ENCODE measurements at regions not wholly inside any gene's neighbourhood (a gene's known extent, or its start where the extent isn't known, plus 50 kb on each side); places are given as distances from the start of the nearest gene placed in this dataset.

- Histone ChIP-seq H3K14ac (ENCODE audit: low read length in 2 of 2) (no peak overlapping the region), H3K9me3 (ENCODE audit: control insufficient read depth, low read length) (peaks cover 15% of the 10 kb centered on the region), H2BK12ac (ENCODE audit: low read length in 2 of 2) (no peak overlapping the region), H3K23ac (ENCODE audit: low read length in 2 of 2) (no peak overlapping the region), H3K4me3 (ENCODE audit: insufficient read depth in 1 of 2, low read depth in 1 of 2, low read length in 2 of 2) (no peak overlapping the region), H3K4ac (ENCODE audit: low read depth in 1 of 2, low read length in 2 of 2) (no peak overlapping the region), H2BK5ac (ENCODE audit: low read depth, low read length, poor library complexity, severe bottlenecking) (no peak overlapping the region), H4K8ac (ENCODE audit: low read length) (no peak overlapping the region), H2BK120ac (ENCODE audit: low read depth, low read length) (no peak overlapping the region), H3K9ac (ENCODE audit: low read length) (no peak overlapping the region), H3K18ac (ENCODE audit: low read depth in 1 of 2, low read length in 2 of 2) (no peak overlapping the region), H3K4me2 (ENCODE audit: low read length, poor library complexity, severe bottlenecking) (no peak overlapping the region), H2BK15ac (ENCODE audit: low read depth, poor library complexity, severe bottlenecking) (no peak overlapping the region), H3K27ac (ENCODE audit: low read length, poor library complexity, severe bottlenecking) (no peak overlapping the region), H3K27me3 (ENCODE audit: control insufficient read depth in 1 of 2, insufficient read depth in 1 of 2, low read length in 2 of 2) (no peaks in the 10 kb centered on the region), H3K79me1 (replicated peaks; ENCODE audit: low read length, poor library complexity, severe bottlenecking) (no peaks in the 10 kb centered on the region), H3K36me3 (ENCODE audit: control insufficient read depth in 1 of 2, insufficient read depth in 2 of 2, low read depth in 1 of 2, low read length in 2 of 2) (no peaks in the 10 kb centered on the region), H2AK5ac (ENCODE audit: low read length, severe bottlenecking) (no peak overlapping the region), H3K4me1 (ENCODE audit: control insufficient read depth, insufficient read depth, low read depth, low read length) (no peaks in the 10 kb centered on the region), H4K91ac (ENCODE audit: low read length) (no peak overlapping the region), H2AFZ (ENCODE audit: low read depth, low read length) (no peak overlapping the region)
- no peak for DNase-seq
- WGBS = 90% methylated on average over 1 of the region's 2 CpGs
These were observed 981.1 kb upstream of the AGA start for GRCh38 chr4:178423366-178423765.

GRCh38 chr4:178426871-178427270 is 984.6 kb upstream of the AGA start:
- Histone ChIP-seq H2BK12ac (ENCODE audit: low read length in 2 of 2) (no peak overlapping the region), H3K18ac (ENCODE audit: low read depth in 1 of 2, low read length in 2 of 2) (no peak overlapping the region), H3K23ac (ENCODE audit: low read length in 2 of 2) (no peak overlapping the region), H2BK15ac (ENCODE audit: low read depth, poor library complexity, severe bottlenecking) (no peak overlapping the region), H3K9ac (ENCODE audit: low read length) (no peak overlapping the region), H3K27ac (ENCODE audit: low read length, poor library complexity, severe bottlenecking) (no peak overlapping the region), H4K8ac (ENCODE audit: low read length) (no peak overlapping the region), H3K4me3 (ENCODE audit: insufficient read depth in 1 of 2, low read depth in 1 of 2, low read length in 2 of 2) (no peak overlapping the region), H3K14ac (ENCODE audit: low read length in 2 of 2) (no peak overlapping the region), H2AFZ (ENCODE audit: low read depth, low read length) (no peak overlapping the region), H3K79me1 (replicated peaks; ENCODE audit: low read length, poor library complexity, severe bottlenecking) (no peaks in the 10 kb centered on the region), H3K4me2 (ENCODE audit: low read length, poor library complexity, severe bottlenecking) (no peak overlapping the region), H3K27me3 (ENCODE audit: control insufficient read depth in 1 of 2, insufficient read depth in 1 of 2, low read length in 2 of 2) (no peaks in the 10 kb centered on the region), H3K4me1 (ENCODE audit: control insufficient read depth, insufficient read depth, low read depth, low read length) (no peaks in the 10 kb centered on the region), H2BK120ac (ENCODE audit: low read depth, low read length) (no peak overlapping the region), H4K91ac (ENCODE audit: low read length) (no peak overlapping the region), H3K4ac (ENCODE audit: low read depth in 1 of 2, low read length in 2 of 2) (no peak overlapping the region), H3K36me3 (ENCODE audit: control insufficient read depth in 1 of 2, insufficient read depth in 2 of 2, low read depth in 1 of 2, low read length in 2 of 2) (no peaks in the 10 kb centered on the region), H2BK5ac (ENCODE audit: low read depth, low read length, poor library complexity, severe bottlenecking) (no peak overlapping the region), H3K9me3 (ENCODE audit: control insufficient read depth, low read length) (peaks cover 15% of the 10 kb centered on the region), H2AK5ac (ENCODE audit: low read length, severe bottlenecking) (no peak overlapping the region)
- DNase-seq = no peak
- 91% methylated on average over 3 of the region's 3 CpGs for WGBS

GRCh38 chr4:178427663-178428062 is 985.4 kb upstream of the AGA start:
- Histone ChIP-seq H3K18ac (ENCODE audit: low read depth in 1 of 2, low read length in 2 of 2) (no peak overlapping the region), H2AFZ (ENCODE audit: low read depth, low read length) (no peak overlapping the region), H2BK5ac (ENCODE audit: low read depth, low read length, poor library complexity, severe bottlenecking) (no peak overlapping the region), H2BK15ac (ENCODE audit: low read depth, poor library complexity, severe bottlenecking) (no peak overlapping the region), H3K9me3 (ENCODE audit: control insufficient read depth, low read length) (peaks cover 11% of the 10 kb centered on the region), H3K4me1 (ENCODE audit: control insufficient read depth, insufficient read depth, low read depth, low read length) (no peaks in the 10 kb centered on the region), H3K9ac (ENCODE audit: low read length) (no peak overlapping the region), H3K4me3 (ENCODE audit: insufficient read depth in 1 of 2, low read depth in 1 of 2, low read length in 2 of 2) (no peak overlapping the region), H3K79me1 (replicated peaks; ENCODE audit: low read length, poor library complexity, severe bottlenecking) (no peaks in the 10 kb centered on the region), H2AK5ac (ENCODE audit: low read length, severe bottlenecking) (no peak overlapping the region), H3K36me3 (ENCODE audit: control insufficient read depth in 1 of 2, insufficient read depth in 2 of 2, low read depth in 1 of 2, low read length in 2 of 2) (no peaks in the 10 kb centered on the region), H3K4me2 (ENCODE audit: low read length, poor library complexity, severe bottlenecking) (no peak overlapping the region), H3K14ac (ENCODE audit: low read length in 2 of 2) (no peak overlapping the region), H3K27me3 (ENCODE audit: control insufficient read depth in 1 of 2, insufficient read depth in 1 of 2, low read length in 2 of 2) (no peaks in the 10 kb centered on the region), H4K91ac (ENCODE audit: low read length) (no peak overlapping the region), H4K8ac (ENCODE audit: low read length) (no peak overlapping the region), H3K23ac (ENCODE audit: low read length in 2 of 2) (no peak overlapping the region), H3K27ac (ENCODE audit: low read length, poor library complexity, severe bottlenecking) (no peak overlapping the region), H2BK120ac (ENCODE audit: low read depth, low read length) (no peak overlapping the region), H3K4ac (ENCODE audit: low read depth in 1 of 2, low read length in 2 of 2) (no peak overlapping the region), H2BK12ac (ENCODE audit: low read length in 2 of 2) (no peak overlapping the region)
- WGBS = 100% methylated on average over 1 of the region's 2 CpGs
- no peak for DNase-seq

DNA sequence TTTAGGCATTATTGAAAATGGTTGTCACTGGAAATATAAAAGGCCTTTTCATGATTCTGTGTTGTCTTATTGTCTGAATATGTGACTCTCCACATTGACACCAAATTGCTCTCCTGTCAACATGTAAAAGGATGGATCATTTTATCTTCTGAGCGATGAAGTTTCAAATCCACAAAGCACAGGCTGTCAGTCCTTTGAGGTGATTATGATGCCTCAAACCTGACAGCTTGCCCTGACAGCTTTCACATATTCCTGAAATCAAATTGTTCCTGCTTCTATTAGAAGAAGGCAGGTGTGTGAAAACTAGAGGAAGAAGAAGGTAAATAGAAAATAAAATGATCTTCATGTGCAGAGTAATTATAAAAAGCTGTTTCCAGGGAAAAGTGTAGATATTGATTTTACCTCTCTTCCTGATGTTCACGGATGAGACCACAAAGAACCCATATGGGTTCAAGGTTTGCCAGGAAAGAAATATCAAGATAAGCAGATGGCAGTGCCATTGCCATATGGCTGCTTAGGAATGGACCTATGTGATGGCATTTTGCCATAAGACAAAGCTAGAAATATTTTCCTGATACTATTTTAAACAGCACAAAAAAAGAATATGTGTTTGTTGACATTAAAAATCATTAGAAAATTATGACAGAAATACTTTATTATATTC is 1006.3 kb upstream of the AGA start:
- H2AFZ ChIP-seq (ENCODE audit: low read depth, low read length) = no peak overlapping the region
- no peaks in the 10 kb centered on the region for H3K36me3 ChIP-seq (ENCODE audit: control insufficient read depth in 1 of 2, insufficient read depth in 2 of 2, low read depth in 1 of 2, low read length in 2 of 2)
- no peak overlapping the region for H3K4me2 ChIP-seq (ENCODE audit: low read length, poor library complexity, severe bottlenecking)
- H3K4ac ChIP-seq (ENCODE audit: low read depth in 1 of 2, low read length in 2 of 2) = no peak overlapping the region
- H2BK5ac ChIP-seq (ENCODE audit: low read depth, low read length, poor library complexity, severe bottlenecking) = no peak overlapping the region
- H3K9ac ChIP-seq (ENCODE audit: low read length) = no peak overlapping the region
- no peak overlapping the region for H2BK15ac ChIP-seq (ENCODE audit: low read depth, poor library complexity, severe bottlenecking)
- no peak overlapping the region for H2BK120ac ChIP-seq (ENCODE audit: low read depth, low read length)
- 83% methylated on average over 2 of the region's 2 CpGs for WGBS
- no peak overlapping the region for H3K4me3 ChIP-seq (ENCODE audit: insufficient read depth in 1 of 2, low read depth in 1 of 2, low read length in 2 of 2)
- no peak overlapping the region for H3K14ac ChIP-seq (ENCODE audit: low read length in 2 of 2)
- no peak overlapping the region for H2BK12ac ChIP-seq (ENCODE audit: low read length in 2 of 2)
- no peaks in the 10 kb centered on the region for H3K4me1 ChIP-seq (ENCODE audit: control insufficient read depth, insufficient read depth, low read depth, low read length)
- H3K9me3 ChIP-seq (ENCODE audit: control insufficient read depth, low read length) = peaks cover 25% of the 10 kb centered on the region
- H3K79me1 ChIP-seq (replicated peaks; ENCODE audit: low read length, poor library complexity, severe bottlenecking) = no peaks in the 10 kb centered on the region
- no peak overlapping the region for H2AK5ac ChIP-seq (ENCODE audit: low read length, severe bottlenecking)
- no peak overlapping the region for H3K18ac ChIP-seq (ENCODE audit: low read depth in 1 of 2, low read length in 2 of 2)
- no peak overlapping the region for H3K27ac ChIP-seq (ENCODE audit: low read length, poor library complexity, severe bottlenecking)
- no peak overlapping the region for H4K8ac ChIP-seq (ENCODE audit: low read length)
- H3K27me3 ChIP-seq (ENCODE audit: control insufficient read depth in 1 of 2, insufficient read depth in 1 of 2, low read length in 2 of 2) = no peaks in the 10 kb centered on the region
- H4K91ac ChIP-seq (ENCODE audit: low read length) = no peak overlapping the region
- no peak overlapping the region for H3K23ac ChIP-seq (ENCODE audit: low read length in 2 of 2)
- DNase-seq = no peak

Data from mesenchymal stem cell (in vitro differentiated cells and primary cell).